Stimulated activated CD8-positive, alpha-beta memory T cell treated with anti-CD3 and anti-CD28 coated beads, Interleukin-7, amount 100 ng/mL, for 1 hour (primary cell): ENCODE measurements at regions not wholly inside any gene's neighbourhood (a gene's known extent, or its start where the extent isn't known, plus 50 kb on each side); places are given as distances from the start of the nearest gene placed in this dataset.
"Not testable (repeated sequence)": the region's sequence is repeated elsewhere in the genome, so short reads cannot be mapped to it uniquely, and the experiment has no call there.

Experiments
- DNase-seq, 2 donors: peaks; one replicate each; pipeline ENCODE4 v3.0.0-alpha.2; 2020; ENCODE audit warnings: low read depth in 2 of 2

DNA sequence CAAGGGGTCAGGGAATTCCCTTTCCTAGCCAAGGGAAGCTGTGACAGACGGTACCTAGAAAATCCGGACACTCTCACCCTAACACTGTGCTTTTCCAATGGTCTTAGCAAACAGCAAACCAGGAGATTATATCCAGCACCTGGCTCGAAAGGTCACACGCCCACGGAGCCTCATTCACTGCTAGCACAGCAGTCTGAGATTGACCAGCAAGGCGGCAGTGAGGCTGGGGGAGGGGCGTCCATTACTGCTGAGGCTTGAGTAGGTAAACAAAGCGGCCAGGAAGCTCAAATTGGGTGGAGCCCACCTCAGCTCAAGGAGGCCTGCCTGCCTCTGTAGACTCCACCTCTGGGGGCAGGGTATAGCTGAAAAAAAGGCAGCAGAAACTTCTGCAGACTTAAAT, 447.3 kb downstream of the RSL24D1 start:
- not testable (repeated sequence) for DNase-seq

DNA sequence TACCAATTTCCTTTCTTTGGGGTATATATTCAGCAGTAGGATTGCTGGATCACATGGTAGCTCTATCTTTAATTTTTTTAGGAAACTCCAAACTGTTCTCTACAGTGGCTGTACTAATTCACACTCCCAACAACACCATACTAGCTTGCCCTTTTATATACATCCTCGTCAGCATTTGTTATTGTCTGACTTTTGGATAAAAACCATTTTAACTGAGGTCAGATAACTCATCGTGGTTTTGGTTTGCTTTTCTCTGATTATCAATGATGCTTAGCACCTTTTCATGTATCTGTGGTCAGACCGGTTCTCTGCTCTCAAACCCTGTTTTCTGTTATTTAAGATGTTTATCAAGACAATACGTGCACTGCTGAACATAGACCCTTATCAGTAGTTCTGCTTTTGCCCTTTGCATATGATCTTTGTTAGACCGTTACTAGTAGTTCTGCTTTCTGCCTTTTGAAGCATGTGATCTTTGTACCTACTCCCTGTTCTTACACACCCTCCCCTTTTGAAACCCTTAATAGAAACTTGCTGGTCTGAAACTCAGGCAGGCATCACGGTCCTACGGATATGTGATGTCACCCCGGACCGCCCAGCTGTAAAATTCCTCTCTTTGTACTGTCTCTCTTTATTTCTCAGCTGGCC, 474.3 kb downstream of the RSL24D1 start:
- no peak for DNase-seq

DNA sequence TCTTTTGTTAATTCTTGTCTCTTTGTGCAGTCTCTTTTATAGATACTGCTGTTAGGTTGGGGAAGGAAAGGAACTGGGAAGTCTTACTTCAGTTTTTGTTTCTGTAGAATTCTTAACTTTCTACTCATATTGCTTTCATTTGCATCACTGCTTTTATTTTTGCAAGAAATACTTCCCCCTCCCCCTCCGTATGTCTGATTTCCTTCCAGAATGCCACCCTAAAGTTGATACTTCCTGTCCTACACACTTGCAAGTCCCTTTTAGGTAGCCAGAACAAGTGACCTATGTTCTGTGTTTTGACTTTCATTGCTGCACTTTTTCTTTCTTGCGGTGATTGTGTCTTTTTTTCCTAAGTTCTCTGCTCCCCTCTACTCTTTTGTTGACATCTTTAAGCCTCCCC, 477.4 kb downstream of the RSL24D1 start:
- no peak for DNase-seq

DNA sequence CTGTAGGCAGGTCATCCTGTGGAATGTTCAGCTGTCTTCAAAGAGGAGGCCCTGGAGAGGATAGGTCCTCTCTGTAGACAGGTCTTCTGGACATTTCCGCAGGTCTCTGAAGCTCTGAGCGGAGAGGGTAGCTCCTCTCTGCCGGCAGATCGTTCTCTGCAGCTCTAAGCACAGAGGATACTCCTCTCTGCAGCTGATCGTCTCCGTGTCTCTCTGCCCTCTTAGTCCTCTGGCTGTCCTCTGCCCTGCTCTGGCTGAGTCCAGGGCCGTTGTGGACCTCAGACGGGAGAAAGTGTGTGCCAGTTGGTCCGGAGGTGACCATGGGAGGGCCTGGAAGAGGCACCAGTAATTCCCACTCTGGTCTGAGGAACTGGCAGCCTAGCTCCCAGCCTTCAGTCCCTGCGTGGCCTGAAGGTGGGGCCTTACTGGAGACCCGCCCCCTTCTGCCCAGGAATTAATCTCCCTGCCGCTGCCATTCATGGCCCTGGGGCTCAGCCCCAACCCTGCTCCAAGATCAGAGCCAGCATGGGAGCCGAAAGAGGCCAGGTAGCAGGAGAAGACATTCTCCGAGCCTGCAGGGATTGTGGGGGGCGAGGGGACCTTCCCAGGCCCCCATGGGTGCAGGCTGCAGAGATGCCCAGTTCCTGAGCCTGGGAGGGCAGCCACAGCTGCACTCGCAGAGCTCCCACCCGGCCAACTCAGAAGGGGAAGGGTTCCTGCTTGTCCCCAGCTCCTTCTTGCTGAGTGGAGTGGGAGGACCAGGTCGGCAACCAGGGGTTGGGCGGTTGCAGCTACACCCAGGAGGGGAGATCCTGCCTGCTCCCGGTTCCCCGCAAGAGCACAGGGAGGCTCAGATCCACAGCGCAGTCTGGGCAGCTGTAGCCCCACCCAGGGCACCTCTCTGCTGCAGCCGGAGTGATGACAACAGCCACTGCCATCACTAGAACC, 488.7 kb downstream of the RSL24D1 start:
- DNase-seq: no peak

DNA sequence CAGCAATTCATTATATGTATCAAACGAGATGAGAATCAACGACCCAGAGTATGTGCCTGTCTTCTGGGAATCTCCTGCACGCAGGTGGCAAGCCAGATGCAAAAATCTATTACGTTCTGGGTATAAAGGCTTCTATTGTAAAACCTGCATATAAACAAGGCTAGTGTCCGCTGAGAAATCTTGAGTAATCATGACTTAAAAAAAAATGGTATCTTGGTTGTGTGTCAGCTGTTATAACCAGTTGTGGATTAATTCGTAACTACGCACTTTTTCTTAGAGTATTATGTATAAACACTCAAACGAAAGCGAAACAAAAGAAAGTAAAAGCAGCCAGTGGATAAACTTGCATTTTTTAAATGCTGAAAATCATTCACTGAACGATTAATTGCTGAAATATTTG, 509.1 kb downstream of the RSL24D1 start:
- DNase-seq: no peak
